Left lung (tissue), 4 donors: ENCODE measurements at regions not wholly inside any gene's neighbourhood (a gene's known extent, or its start where the extent isn't known, plus 50 kb on each side); places are given as distances from the start of the nearest gene placed in this dataset.

Source experiments
- ATAC-seq: fragments of 200-7000 bp; cut with Tn5 transposase; one replicate; pipeline ENCODE4 v1.9.1; 2020; ENCODE audit warnings: moderate library complexity
- DNase-seq, 4 donors: peaks; one replicate each; pipeline ENCODE4 v3.0.0-alpha.2; 2013 to 2020
- H3K27ac ChIP-seq, 2 donors: fragments of 200-600 bp; sonication (generic) in 1 of 2; one replicate each; pipeline versions ENCODE4 v1.5.0 to v1.8.0; 2020 to 2021
- H3K27me3 ChIP-seq, 2 donors: fragments of 200-600 bp; sonication (generic) in 1 of 2; one replicate each; pipeline versions ENCODE4 v1.5.0 to v1.8.0; 2020 to 2021
- H3K36me3 ChIP-seq, 2 donors: fragments of 200-600 bp; sonication (generic) in 1 of 2; one replicate each; pipeline versions ENCODE4 v1.5.0 to v1.8.0; 2020 to 2021
- H3K4me1 ChIP-seq, 2 donors: fragments of 200-600 bp; one replicate each; pipeline ENCODE4 v1.8.0; 2021
- H3K4me3 ChIP-seq, 2 donors: fragments of 200-600 bp; sonication (generic) in 1 of 2; one replicate each; pipeline versions ENCODE4 v1.5.0 to v1.8.0; 2020 to 2021; ENCODE audit warnings: mild to moderate bottlenecking in 1 of 2
- H3K9me3 ChIP-seq, 2 donors: fragments of 200-600 bp; sonication (generic) in 1 of 2; one replicate each; pipeline versions ENCODE4 v1.5.0 to v1.8.0; 2020 to 2021
- CTCF ChIP-seq, 2 donors: fragments of 200-600 bp; sonication (generic) in 1 of 2; IDR thresholded peaks; one replicate each; pipeline versions ENCODE4 v1.5.0 to v1.8.0; 2021; ENCODE audit warnings: antibody characterized with exemption in 2 of 2
- intact Hi-C, 2 donors: fragments of 100-400 bp; cut with DNase I; formaldehyde crosslinking; loops; one replicate each; pipeline versions ENCODE4 v1.11.2 to v1.14.2; 2022
- donor health status: DM: no; HTN: yes; CAD: no.
- donor health status: DM: no; HTN: no; CAD: no.

GRCh38 chr13:64867856-64868255 is 2362.3 kb downstream of the PCDH9 start:
- no peak for ATAC-seq
- no peak overlapping the region for H3K4me3 ChIP-seq
- H3K9me3 ChIP-seq, result peaks cover 0 to 24% of the 10 kb centered on the region in 2 donors
- no peak overlapping the region for H3K27ac ChIP-seq
- no peak for DNase-seq
- H3K27me3 ChIP-seq, result no peaks in the 10 kb centered on the region
- no peaks in the 10 kb centered on the region for H3K36me3 ChIP-seq
- no peak for TF ChIP-seq CTCF (IDR thresholded peaks at IDR 0.05)
- H3K4me1 ChIP-seq, result no peaks in the 10 kb centered on the region
- intact Hi-C loops, result no loop called here

GRCh38 chr13:64866331-64866730 is 2363.8 kb downstream of the PCDH9 start:
- DNase-seq (peak in 1 of 4 donors; percentile 21), ATAC-seq (no peak)
- TF ChIP-seq CTCF (IDR thresholded peaks at IDR 0.05), result no peak
- Histone ChIP-seq H3K27ac (no peak overlapping the region), H3K4me3 (no peak overlapping the region), H3K36me3 (no peaks in the 10 kb centered on the region), H3K27me3 (no peaks in the 10 kb centered on the region), H3K9me3 (peaks cover 0 to 20% of the 10 kb centered on the region in 2 donors), H3K4me1 (no peaks in the 10 kb centered on the region)
- intact Hi-C loops, result no loop called here

GRCh38 chr13:64855506-64855905 is 2374.6 kb downstream of the PCDH9 start:
- DNase-seq, result no peak

GRCh38 chr13:64850017-64850416 is 2380.1 kb downstream of the PCDH9 start:
- intact Hi-C loops, result no loop called here
- Histone ChIP-seq H3K27me3 (no peaks in the 10 kb centered on the region), H3K4me3 (no peak overlapping the region), H3K27ac (no peak overlapping the region), H3K36me3 (no peaks in the 10 kb centered on the region), H3K9me3 (no peaks in the 10 kb centered on the region), H3K4me1 (no peaks in the 10 kb centered on the region)
- no peak for TF ChIP-seq CTCF (IDR thresholded peaks at IDR 0.05)
- ATAC-seq (no peak), DNase-seq (no peak)

More at GRCh38 chr13:64855506-64855905, 2374.6 kb downstream of the PCDH9 start:
- H3K36me3 ChIP-seq, result no peaks in the 10 kb centered on the region
- peaks cover 0 to under 1% of the 10 kb centered on the region in 2 donors for H3K9me3 ChIP-seq
- no peaks in the 10 kb centered on the region for H3K27me3 ChIP-seq
- intact Hi-C loops, result no loop called here
- H3K27ac ChIP-seq, result no peak overlapping the region
- H3K4me3 ChIP-seq, result no peak overlapping the region
- ATAC-seq, result no peak
- no peak for TF ChIP-seq CTCF (IDR thresholded peaks at IDR 0.05)
- H3K4me1 ChIP-seq, result no peaks in the 10 kb centered on the region

- Histone ChIP-seq H3K27me3 (no peaks in the 10 kb centered on the region), H3K4me1 (no peaks in the 10 kb centered on the region), H3K27ac (no peak overlapping the region), H3K4me3 (no peak overlapping the region), H3K36me3 (no peaks in the 10 kb centered on the region), H3K9me3 (no peaks in the 10 kb centered on the region)
- no peak for TF ChIP-seq CTCF (IDR thresholded peaks at IDR 0.05)
- DNase-seq, result no peak
- intact Hi-C loops, result no loop called here
- ATAC-seq, result no peak
Observed at GRCh38 chr13:64849196-64849595, 2380.9 kb downstream of the PCDH9 start.
